Stimulated activated CD4-positive, alpha-beta T cell treated with anti-CD3 and anti-CD28 coated beads, TNF-alpha, amount 100 ng/mL, for 1 hour (primary cell): ENCODE measurements at regions not wholly inside any gene's neighbourhood (a gene's known extent, or its start where the extent isn't known, plus 50 kb on each side); places are given as distances from the start of the nearest gene placed in this dataset.
A peak's percentile ranks its signal among the peaks of the same experiment; 100 is the strongest.

Experiments used
- DNase-seq, 3 donors: peaks; one replicate each; pipeline ENCODE4 v3.0.0-alpha.2; 2020; ENCODE audit warnings: low read depth in 3 of 3, low spot score in 1 of 3

DNA sequence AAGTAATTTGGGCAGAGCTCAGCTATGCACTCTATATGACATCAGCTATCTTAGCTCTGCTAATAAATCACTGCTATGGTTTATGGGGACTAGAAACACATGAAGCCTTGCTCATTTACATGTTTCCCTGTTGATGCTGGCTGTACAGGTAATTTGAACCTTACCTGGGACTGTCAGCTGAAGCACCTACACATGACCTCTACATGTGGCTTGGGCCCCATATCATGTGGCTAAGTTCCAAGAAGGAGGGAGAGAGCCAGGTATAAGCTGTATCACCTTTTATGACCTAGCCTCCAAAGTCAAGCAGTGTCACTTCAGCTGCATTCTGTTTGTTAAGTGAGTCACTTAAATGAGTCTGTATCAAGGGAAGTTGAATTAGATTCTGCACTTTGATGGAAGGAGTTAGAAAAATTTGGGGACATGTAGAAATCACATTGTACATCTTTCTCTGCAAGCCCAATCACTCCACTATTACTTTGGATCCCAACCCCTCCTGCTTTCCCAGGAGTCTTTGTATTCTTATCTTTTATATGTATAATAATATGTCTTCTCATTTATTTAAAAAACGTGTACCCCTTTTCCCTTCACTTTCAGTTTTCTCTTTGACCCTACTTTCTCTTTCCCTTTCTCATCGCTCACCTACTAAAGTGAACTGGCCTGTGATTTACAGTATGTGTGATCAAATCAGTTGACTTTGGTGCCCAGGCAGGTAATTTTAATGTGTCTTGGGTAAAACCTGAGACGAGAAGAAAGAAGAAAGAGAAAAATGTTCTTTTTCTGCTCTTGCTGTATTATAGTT is 53.4 kb upstream of the PRKACB start:
- DNase-seq: no peak

DNA sequence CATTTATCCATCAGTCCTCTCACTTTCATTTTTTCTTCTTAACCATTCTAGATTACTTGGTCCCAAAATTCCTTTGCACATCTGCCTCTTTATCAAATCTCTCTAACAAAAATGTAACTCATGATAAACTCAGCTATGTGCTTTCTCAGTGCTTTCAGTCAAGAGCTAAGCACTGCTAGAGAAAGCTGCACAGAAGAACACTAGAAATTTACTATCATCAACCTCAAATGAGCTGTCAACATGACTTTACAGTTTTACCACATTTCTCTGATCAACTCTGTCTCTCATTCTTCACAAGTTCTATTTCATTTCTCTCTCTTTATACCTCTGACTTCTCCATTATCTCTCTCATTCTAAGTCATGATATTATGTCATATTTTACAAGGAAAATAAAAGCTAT is 54.2 kb upstream of the PRKACB start:
- DNase-seq: no peak

DNA sequence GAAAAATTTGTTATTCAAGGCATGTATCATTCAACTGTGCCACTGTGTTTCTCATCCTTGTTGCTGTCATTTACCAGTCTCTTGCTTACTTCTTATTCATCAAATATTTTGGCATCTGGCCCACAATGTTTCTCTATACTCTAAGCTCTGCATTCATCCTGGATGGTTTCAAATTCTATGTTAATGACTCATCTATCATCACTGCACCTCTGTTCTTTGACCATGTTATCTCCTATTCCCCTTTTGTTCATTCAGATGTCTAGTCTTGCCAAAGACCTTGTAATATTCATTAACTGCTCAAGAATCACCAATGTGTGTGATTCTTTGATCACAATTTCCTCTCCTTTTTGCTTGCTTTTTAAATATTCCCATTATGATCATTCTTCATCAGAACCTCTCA is 54.6 kb upstream of the PRKACB start:
- no peak for DNase-seq

DNA sequence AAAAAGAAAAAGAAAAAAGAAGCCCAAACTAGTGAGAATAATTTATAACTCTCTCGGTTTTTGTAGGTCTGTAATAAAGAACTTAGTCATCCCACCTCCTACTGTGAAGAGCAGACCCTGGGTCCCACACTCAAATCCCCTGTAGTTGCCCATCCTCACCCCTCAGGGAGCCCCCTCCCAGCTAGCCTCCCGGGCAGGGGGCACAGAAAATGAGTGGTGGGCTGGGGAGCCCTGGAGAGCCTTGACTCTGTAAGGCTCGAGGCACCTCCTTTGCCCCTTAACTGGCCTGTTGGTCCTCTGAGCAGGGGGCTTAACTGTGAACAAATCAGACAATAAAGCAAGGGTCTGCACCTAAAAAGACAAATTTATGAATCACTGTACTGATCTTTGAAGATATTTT is 57.5 kb upstream of the PRKACB start:
- DNase-seq: no peak

DNA sequence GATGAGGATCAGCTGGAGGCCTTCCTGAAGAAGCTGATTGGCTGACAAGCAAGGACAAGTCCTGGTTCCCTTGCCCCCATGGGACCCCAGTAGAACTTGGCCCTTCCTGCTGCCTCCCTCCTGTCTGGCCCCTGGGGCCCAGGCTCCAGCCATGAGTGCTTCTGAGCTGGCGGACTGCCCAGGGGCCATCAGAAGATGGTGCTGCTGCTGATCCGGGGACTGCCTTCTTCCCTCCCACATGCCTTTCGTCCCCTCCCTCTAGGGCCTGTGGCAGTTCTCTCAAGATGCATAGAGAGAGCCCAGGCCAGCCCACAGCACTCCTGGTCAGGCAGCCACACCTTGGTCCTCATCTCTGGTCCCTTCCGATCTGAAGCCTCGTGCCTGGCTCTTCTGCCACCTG is 57.9 kb upstream of the PRKACB start:
- DNase-seq: no peak

DNA sequence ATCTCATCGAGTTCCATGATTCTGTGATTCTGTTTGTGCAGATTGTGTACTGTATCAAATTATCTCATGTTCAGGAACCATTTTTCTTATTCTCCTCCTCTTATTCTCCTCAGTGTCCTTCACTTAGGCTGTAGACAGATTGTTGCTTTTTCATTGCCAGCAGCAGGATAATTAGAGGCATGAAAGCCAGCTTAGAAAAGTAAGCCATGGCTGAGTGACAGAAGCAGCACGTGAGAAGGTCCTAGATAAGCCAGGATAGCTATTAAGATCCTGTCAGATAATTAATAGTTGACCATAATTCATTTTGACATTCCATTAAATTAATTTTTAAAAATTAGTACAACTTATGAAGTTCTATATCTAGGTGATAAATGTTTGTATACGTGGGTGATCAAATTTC is 60.8 kb upstream of the PRKACB start:
- DNase-seq: no peak

DNA sequence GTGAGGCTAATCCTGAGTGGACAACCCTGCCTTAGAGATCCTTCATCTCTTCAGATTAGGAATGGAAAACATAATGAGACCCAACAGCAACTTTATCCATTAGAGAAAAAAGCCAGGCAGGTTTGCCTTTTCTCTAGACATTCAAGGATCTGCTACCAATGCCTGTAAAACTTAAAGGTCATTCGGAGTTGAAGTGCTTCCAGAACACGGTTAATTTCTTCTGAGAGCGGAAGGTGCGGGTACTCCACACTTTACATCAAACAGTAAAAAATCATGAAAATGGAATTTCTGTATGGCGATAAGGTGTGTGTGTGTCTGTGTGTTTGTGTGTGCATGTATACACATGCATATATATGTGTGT is 65.2 kb upstream of the PRKACB start:
- DNase-seq: no peak

DNA sequence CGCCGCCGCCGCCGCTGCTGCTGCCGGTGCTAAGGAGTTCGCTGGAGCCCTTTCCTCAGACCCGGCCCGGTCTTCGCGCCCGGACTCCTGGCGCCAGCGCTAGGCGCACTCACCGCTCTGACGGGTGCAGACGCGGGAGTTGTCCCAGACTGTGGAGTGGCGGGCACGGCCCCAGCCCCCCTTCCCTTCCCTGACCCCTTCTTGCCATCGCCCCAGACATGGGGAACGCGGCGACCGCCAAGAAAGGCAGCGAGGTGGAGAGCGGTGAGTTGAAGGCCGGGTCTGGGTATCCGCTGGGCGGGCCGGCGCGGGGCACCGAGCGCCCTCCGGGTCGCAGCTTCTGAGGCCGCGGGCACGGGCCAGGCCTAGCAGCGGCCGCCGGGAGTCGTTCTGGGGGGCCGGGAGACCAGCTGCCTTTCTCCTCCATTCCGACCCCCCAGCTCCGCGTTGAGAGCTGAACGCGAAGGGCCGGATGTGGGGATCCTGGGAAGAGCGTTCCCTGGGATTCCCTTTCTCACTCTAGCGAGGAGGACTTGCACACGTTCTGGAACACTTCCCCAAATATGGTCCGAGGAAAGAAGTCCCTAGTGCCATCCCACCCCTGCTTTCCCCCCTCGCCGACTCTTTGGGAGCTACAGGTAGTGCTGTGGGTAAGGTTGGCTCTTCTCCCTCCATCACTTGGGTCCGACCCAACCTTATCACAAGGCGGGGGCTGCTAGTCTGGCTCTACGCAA is 65.8 kb upstream of the PRKACB start:
- peak in 1 of 3 donors; percentile 7 for DNase-seq

DNA sequence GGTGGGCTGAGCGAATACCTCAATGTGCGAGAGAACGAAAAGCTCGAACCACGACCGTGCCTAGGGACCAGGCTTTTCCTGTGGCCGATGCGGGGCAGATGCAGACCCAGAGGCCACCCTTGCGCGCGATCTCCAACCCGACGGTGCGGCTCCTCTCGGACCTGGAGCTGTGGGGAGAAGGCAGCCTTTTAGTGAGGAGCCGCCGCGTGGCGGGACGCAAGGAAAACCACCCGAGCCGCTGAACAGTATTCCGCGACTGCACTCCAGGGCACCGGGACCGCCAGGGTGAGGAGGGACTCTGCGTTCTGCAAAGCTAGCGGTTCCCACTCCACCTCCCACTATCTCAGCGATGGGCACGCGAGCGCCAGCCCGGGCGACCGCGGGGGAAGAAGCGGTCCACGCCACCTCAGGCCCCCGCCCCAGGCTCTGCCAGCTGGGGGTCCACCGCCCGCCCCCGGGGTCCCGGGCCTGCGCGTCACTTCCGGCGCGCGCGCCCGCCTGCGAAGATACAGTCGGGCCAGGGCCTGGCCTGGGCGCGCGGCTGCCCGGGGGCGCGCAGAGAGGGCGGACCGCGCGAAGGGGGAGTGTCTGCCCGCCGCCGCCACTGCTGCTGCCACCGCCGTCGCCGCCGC is 66.5 kb upstream of the PRKACB start:
- peak in 2 of 3 donors; percentile 33 to 60 for DNase-seq

DNA sequence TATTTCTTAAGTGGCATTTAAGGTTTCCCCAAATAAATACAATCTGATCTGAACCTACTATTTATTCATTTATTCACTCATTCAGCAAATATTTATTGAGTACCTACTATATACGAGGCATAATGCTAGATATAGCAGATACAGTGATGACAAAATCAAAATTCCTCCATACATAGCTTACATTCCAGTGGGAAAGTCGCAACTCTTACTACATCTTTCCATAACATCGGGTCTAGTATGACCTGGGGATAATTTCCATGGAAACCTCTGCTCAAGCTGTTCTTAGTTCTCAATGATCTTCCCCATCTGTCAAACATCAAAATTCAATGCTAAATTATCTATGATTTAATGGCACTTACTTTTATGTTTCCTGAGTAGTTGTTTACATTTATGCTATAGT is 70.8 kb upstream of the PRKACB start:
- DNase-seq: no peak

DNA sequence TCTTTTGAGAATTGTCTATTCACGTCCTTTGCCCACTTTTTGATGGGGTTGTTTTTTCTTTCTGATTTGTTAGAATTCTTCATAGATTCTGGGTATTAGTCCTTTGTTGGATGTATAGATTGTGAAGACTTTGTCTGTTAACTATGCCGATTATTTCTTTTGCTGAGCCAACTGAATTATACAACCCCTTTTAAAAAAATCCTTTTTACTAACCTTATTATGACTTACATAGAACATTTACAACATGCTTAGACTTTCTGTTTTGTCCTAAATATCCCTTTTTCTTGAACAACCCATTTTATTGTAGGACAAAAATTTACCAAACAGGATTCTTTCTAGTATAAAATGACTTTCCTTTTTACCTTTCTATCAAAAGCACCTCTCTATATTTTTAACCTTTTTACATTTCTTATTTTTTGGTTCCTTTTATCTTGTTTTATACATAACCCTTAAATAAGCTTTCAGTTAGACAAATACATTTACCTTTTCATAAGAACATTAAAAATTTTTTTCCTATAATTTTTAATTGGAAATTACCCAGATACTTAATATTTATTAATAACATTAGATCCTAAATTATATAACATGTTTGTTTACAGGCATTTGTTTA is 70.4 kb upstream of the TTLL7 start:
- no peak for DNase-seq

DNA sequence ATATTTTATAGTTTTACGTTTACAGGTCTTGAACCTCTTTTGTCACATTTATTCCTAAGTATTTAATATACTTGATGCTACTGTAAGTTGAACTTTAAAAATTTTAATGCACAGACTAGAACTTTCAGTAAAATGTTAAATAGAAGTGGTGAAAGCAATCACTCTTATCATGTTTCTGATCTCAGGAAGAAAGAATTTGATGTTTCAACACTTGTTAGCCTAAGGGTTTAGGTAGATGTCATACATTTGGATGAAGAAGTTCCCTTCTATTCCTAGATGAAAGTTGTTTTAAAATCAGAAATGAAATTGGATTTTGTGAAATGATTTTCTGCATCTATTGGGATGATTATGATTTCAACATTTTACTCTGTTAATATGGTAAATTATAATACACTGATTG is 63.6 kb upstream of the TTLL7 start:
- DNase-seq: no peak

DNA sequence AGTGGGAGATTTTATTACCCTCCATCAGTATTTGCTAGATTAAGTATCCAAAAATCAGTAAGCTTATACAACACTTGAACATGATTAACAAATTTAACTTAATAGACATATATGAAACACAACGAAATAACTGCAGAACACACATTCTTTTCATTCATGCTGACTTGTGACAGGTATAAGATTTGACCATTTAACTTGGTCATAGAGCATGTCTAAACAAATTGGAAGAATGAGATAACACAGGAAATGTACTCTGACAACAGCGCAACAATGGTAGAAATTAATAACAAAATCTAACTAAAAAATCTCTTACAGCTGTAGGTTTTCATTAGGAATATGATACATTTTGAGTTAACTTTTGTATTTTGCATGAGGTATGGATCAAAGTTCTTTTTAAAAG is 62.4 kb upstream of the TTLL7 start:
- DNase-seq: no peak

DNA sequence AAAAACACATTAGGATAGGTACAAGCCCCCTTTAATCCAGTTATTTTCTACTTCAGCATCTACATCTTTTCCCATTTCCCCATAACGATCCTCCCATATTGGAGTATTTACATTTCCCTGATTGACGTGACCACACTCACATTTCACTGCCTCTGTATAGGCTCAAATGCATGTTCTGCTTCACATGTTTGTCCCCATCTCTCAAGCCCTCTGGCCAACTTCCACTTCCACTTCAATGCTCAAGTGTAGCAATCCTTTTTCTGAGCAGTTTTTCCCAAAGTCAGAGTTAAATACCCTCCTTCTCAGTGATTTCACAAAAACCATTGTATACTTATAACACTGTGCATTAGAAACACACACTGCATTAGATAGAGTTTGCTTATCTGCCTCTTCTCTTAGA is 61.8 kb upstream of the TTLL7 start:
- no peak for DNase-seq

DNA sequence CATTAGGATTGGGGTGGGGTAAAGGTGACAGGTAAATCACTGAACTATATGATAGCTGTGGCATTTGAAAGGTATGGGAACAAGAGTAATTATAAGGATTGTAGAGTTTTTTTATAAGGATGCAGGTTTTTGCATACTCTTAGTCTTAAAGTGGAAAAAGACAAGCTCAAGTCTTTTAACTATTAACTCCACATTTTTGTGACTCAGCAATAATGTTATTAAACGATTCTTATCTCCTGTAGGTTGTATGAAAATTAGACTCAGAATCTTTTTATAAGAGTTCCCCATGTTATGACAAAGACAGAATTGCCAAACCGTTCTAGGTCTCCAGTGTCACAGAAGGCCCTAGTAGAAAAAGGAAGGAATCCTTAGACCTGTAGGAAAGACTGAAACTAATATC is 49.9 kb upstream of the TTLL7 start:
- no peak for DNase-seq
